ENCODE measurements at regions not wholly inside any gene's neighbourhood (a gene's known extent, or its start where the extent isn't known, plus 50 kb on each side); places are given as distances from the start of the nearest gene placed in this dataset.

DNA sequence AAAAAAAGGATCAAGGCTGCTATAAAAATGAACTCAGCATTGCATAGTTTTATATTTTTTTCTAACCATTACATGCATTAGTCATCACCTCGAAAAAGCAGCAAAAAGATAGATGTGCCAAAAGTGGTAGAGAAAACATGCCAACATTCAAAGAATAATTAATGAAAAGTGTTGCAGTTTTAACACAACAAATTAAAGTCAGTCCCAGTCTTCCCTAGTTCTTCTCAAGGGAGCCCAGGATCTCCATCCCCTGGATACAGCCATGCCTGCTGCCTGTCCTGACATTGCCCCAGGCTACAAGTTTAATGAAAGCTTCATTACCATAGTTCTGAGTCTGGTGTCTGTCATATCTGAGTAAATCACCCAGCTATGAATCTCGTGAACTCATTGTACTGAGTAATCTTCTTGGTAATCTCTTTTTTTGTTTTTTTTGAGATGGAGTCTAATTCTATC lies 116.6 kb upstream of the KLF12 start (continued):
- TF ChIP-seq, protein P1, sequence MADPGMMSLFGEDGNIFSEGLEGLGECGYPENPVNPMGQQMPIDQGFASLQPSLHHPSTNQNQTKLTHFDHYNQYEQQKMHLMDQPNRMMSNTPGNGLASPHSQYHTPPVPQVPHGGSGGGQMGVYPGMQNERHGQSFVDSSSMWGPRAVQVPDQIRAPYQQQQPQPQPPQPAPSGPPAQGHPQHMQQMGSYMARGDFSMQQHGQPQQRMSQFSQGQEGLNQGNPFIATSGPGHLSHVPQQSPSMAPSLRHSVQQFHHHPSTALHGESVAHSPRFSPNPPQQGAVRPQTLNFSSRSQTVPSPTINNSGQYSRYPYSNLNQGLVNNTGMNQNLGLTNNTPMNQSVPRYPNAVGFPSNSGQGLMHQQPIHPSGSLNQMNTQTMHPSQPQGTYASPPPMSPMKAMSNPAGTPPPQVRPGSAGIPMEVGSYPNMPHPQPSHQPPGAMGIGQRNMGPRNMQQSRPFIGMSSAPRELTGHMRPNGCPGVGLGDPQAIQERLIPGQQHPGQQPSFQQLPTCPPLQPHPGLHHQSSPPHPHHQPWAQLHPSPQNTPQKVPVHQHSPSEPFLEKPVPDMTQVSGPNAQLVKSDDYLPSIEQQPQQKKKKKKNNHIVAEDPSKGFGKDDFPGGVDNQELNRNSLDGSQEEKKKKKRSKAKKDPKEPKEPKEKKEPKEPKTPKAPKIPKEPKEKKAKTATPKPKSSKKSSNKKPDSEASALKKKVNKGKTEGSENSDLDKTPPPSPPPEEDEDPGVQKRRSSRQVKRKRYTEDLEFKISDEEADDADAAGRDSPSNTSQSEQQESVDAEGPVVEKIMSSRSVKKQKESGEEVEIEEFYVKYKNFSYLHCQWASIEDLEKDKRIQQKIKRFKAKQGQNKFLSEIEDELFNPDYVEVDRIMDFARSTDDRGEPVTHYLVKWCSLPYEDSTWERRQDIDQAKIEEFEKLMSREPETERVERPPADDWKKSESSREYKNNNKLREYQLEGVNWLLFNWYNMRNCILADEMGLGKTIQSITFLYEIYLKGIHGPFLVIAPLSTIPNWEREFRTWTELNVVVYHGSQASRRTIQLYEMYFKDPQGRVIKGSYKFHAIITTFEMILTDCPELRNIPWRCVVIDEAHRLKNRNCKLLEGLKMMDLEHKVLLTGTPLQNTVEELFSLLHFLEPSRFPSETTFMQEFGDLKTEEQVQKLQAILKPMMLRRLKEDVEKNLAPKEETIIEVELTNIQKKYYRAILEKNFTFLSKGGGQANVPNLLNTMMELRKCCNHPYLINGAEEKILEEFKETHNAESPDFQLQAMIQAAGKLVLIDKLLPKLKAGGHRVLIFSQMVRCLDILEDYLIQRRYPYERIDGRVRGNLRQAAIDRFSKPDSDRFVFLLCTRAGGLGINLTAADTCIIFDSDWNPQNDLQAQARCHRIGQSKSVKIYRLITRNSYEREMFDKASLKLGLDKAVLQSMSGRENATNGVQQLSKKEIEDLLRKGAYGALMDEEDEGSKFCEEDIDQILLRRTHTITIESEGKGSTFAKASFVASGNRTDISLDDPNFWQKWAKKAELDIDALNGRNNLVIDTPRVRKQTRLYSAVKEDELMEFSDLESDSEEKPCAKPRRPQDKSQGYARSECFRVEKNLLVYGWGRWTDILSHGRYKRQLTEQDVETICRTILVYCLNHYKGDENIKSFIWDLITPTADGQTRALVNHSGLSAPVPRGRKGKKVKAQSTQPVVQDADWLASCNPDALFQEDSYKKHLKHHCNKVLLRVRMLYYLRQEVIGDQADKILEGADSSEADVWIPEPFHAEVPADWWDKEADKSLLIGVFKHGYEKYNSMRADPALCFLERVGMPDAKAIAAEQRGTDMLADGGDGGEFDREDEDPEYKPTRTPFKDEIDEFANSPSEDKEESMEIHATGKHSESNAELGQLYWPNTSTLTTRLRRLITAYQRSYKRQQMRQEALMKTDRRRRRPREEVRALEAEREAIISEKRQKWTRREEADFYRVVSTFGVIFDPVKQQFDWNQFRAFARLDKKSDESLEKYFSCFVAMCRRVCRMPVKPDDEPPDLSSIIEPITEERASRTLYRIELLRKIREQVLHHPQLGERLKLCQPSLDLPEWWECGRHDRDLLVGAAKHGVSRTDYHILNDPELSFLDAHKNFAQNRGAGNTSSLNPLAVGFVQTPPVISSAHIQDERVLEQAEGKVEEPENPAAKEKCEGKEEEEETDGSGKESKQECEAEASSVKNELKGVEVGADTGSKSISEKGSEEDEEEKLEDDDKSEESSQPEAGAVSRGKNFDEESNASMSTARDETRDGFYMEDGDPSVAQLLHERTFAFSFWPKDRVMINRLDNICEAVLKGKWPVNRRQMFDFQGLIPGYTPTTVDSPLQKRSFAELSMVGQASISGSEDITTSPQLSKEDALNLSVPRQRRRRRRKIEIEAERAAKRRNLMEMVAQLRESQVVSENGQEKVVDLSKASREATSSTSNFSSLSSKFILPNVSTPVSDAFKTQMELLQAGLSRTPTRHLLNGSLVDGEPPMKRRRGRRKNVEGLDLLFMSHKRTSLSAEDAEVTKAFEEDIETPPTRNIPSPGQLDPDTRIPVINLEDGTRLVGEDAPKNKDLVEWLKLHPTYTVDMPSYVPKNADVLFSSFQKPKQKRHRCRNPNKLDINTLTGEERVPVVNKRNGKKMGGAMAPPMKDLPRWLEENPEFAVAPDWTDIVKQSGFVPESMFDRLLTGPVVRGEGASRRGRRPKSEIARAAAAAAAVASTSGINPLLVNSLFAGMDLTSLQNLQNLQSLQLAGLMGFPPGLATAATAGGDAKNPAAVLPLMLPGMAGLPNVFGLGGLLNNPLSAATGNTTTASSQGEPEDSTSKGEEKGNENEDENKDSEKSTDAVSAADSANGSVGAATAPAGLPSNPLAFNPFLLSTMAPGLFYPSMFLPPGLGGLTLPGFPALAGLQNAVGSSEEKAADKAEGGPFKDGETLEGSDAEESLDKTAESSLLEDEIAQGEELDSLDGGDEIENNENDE (IDR thresholded peaks at IDR 0.05; ENCODE audit: insufficient replicate concordance, low read length): no peak
- TF ChIP-seq, protein P2, sequence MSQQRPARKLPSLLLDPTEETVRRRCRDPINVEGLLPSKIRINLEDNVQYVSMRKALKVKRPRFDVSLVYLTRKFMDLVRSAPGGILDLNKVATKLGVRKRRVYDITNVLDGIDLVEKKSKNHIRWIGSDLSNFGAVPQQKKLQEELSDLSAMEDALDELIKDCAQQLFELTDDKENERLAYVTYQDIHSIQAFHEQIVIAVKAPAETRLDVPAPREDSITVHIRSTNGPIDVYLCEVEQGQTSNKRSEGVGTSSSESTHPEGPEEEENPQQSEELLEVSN (IDR thresholded peaks at IDR 0.05): no peak
- TF ChIP-seq SAP30 (IDR thresholded peaks at IDR 0.05; ENCODE audit: insufficient read depth, insufficient replicate concordance, low read length) (no peak), SRF (IDR thresholded peaks at IDR 0.05; ENCODE audit: low read depth, low read length) (no peak), SIRT6 (IDR thresholded peaks at IDR 0.05; ENCODE audit: low read length) (no peak), SIX5 (IDR thresholded peaks at IDR 0.05; ENCODE audit: low read depth, low read length) (no peak), CHD2 (IDR thresholded peaks at IDR 0.05; ENCODE audit: low read length) (no peak), POLR2A (IDR thresholded peaks at IDR 0.05; ENCODE audit: control extremely low read depth in 1 of 2, low read depth in 2 of 2, low read length in 2 of 2) (no peak)
- TF ChIP-seq, protein P3, sequence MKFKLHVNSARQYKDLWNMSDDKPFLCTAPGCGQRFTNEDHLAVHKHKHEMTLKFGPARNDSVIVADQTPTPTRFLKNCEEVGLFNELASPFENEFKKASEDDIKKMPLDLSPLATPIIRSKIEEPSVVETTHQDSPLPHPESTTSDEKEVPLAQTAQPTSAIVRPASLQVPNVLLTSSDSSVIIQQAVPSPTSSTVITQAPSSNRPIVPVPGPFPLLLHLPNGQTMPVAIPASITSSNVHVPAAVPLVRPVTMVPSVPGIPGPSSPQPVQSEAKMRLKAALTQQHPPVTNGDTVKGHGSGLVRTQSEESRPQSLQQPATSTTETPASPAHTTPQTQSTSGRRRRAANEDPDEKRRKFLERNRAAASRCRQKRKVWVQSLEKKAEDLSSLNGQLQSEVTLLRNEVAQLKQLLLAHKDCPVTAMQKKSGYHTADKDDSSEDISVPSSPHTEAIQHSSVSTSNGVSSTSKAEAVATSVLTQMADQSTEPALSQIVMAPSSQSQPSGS (IDR thresholded peaks at IDR 0.05; ENCODE audit: low read length): no peak
